Esophagus (tissue), 2 donors: ENCODE measurements at regions not wholly inside any gene's neighbourhood (a gene's known extent, or its start where the extent isn't known, plus 50 kb on each side); places are given as distances from the start of the nearest gene placed in this dataset.

Experiments used
- H3K27ac ChIP-seq, 2 donors: one replicate each; pipeline ENCODE4 v1.5.1; 2013; ENCODE audit warnings: low read depth in 2 of 2, mild to moderate bottlenecking in 2 of 2, inconsistent platforms in 1 of 2, low read length in 1 of 2, moderate library complexity in 1 of 2
- H3K27me3 ChIP-seq, 2 donors: one replicate each; pipeline ENCODE4 v1.6.1; 2013; ENCODE audit warnings: low read length in 2 of 2, control low read depth in 1 of 2, mild to moderate bottlenecking in 1 of 2; ENCODE audit not compliant: insufficient read depth in 2 of 2, control insufficient read depth in 1 of 2
- H3K36me3 ChIP-seq, 2 donors: one replicate each; pipeline ENCODE4 v1.6.1; 2013; ENCODE audit warnings: low read length in 1 of 2; ENCODE audit not compliant: control insufficient read depth in 2 of 2, insufficient read depth in 2 of 2
- H3K4me1 ChIP-seq, 2 donors: one replicate each; pipeline ENCODE4 v1.6.1; 2013; ENCODE audit warnings: low read length in 1 of 2; ENCODE audit not compliant: control insufficient read depth in 2 of 2, insufficient read depth in 2 of 2
- H3K4me3 ChIP-seq, 2 donors: one replicate each; pipeline ENCODE4 v1.5.1; 2013; ENCODE audit warnings: low read length in 2 of 2, mild to moderate bottlenecking in 2 of 2, low read depth in 1 of 2, moderate library complexity in 1 of 2
- H3K9me3 ChIP-seq, 2 donors: one replicate each; pipeline ENCODE4 v1.6.1; 2013; ENCODE audit warnings: mild to moderate bottlenecking in 2 of 2, low read depth in 1 of 2, low read length in 1 of 2, moderate library complexity in 1 of 2; ENCODE audit not compliant: control insufficient read depth in 2 of 2, insufficient read depth in 1 of 2
- WGBS, 2 donors: extraction: QIAGEN DNeasy Blood & Tissue Kit; methylation state at CpG; one replicate each; pipeline ENCODE4 v1.1.7; 2013; 5-methylcytosine and 5-hydroxymethylcytosine counted together
- donor health status: healthy with polysubstance abuse.
- donor health status: Bipolar disorder and iron deficiency.

DNA sequence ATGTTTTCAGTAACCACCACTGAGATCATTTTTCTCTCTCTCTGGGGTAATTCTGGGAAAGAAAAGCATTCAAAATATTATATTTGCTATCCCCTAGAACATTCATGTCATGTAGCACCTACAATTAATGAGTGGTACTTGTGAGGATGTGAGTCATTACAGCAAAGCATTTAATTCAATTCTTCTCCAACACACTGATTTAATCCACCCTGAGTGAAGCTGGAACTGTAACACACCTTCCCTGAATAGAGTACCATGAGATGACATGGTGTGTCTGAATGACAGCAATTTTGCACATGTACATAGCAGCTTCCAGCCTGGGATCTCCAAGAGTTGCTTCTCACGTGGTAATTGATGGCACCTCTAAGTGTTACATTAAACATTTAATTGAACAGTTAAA is 207.1 kb upstream of the SLC14A2 start:
- Histone ChIP-seq H3K27ac (no peak overlapping the region), H3K27me3 (no peaks in the 10 kb centered on the region), H3K4me3 (no peak overlapping the region), H3K9me3 (no peaks in the 10 kb centered on the region), H3K36me3 (no peaks in the 10 kb centered on the region), H3K4me1 (no peaks in the 10 kb centered on the region)
- WGBS, 2 donors: 67 to 70% methylated on average over 1 of the region's 1 CpG

DNA sequence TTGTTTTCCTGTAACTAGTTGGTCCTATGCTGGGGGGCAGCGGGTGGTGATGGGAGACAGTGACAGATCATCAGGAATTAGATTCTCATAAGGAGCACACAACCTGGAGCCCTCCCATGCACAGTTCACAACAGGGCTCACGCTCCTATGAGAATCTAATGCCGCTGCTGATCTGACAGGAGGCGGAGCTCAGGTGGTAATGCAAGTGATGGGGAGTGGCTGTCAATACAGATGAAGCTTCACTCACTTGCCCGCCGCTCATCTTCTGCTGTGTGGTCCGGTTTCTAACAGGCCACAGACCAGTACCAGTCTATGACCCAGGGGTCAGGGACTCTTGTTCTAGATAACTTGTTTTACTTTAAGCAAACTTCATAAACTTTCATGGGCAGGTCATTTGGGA is 205.3 kb upstream of the SLC14A2 start:
- no peak overlapping the region for H3K4me3 ChIP-seq
- H3K36me3 ChIP-seq: no peaks in the 10 kb centered on the region
- 96% methylated on average over 7 of the region's 7 CpGs for WGBS, 2 donors
- no peak overlapping the region for H3K27ac ChIP-seq
- no peaks in the 10 kb centered on the region for H3K4me1 ChIP-seq
- no peaks in the 10 kb centered on the region for H3K9me3 ChIP-seq
- no peaks in the 10 kb centered on the region for H3K27me3 ChIP-seq

DNA sequence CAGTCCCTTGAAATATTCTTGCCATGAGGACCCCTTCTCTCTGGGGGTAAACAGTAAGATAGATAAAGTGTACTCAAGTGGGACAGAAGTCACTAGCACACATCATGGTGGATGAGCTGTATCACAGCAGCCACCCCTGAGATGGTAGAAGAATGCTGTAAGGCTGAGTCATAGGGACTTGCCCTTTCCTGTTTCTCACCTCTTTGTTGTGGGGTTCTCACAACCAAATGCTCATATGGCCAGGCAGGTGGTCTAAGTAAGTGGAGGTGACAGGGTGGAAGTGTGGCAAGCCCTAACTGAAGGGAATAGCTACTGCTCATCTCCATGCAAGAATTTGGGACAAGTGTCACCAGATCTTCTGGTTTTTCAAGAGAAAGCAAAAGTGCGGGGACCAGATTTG is 202.7 kb upstream of the SLC14A2 start:
- Histone ChIP-seq H3K27ac (no peak overlapping the region), H3K27me3 (no peaks in the 10 kb centered on the region), H3K4me3 (no peak overlapping the region), H3K36me3 (no peaks in the 10 kb centered on the region), H3K4me1 (no peaks in the 10 kb centered on the region), H3K9me3 (no peaks in the 10 kb centered on the region)
- WGBS, 2 donors: 78 to 86% methylated on average over 1 of the region's 1 CpG

DNA sequence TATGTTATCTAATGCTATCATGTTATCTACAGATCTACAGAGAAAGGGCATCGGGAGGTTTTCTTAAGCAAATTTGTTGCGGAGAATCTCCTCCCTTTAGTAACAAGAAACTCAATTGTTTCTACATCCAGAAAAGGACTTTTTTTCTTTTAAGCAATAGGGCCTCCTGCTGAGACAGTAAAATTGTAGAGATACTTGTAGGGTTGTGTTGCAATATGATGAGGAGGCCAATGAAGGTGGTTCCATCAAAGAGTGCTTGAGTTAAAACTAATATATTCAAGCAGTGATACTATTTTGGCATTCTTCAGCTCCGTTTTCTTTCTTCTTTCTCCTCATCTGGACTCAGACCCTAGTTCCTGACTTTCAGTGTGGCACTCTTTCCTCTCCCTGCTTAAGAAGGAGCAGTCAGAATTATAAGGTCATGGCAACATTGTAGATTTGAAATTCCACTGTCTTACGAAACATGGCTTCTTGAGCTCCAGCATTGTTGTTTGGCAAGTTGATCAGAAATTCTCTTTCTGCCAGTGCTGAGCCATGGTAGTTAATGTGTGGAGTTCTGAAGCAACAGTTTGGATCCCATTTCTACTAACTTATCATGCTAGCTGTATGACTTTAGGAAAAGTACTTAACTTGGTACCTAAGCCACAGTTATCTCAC is 202.0 kb upstream of the SLC14A2 start:
- 79 to 83% methylated on average over 4 of the region's 4 CpGs for WGBS, 2 donors
- H3K36me3 ChIP-seq: no peaks in the 10 kb centered on the region
- H3K4me3 ChIP-seq: no peak overlapping the region
- H3K27me3 ChIP-seq: no peaks in the 10 kb centered on the region
- no peaks in the 10 kb centered on the region for H3K9me3 ChIP-seq
- no peak overlapping the region for H3K27ac ChIP-seq
- H3K4me1 ChIP-seq: no peaks in the 10 kb centered on the region

DNA sequence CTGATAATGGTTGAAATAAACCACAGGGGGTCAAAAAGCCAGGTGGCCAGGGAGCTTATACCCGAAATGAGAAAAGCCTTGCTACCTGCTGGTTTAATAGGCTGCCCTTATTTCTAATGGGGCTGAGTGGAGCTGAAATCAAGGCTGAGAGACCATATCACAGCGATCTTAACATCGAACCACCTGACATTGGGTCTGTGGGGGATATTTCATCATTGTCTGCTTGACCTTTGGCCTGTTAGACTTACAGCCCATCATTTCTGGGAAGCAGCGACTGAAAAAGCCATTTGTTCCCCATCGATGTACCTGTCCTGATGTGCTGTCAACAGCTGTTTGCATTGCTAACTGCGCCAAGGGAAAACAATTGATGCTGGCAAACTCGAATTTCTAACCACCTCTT is 199.7 kb upstream of the SLC14A2 start:
- 59 to 68% methylated on average over 7 of the region's 7 CpGs for WGBS, 2 donors
- Histone ChIP-seq H3K36me3 (no peaks in the 10 kb centered on the region), H3K4me1 (no peaks in the 10 kb centered on the region), H3K27me3 (no peaks in the 10 kb centered on the region), H3K9me3 (no peaks in the 10 kb centered on the region), H3K27ac (no peak overlapping the region), H3K4me3 (no peak overlapping the region)

DNA sequence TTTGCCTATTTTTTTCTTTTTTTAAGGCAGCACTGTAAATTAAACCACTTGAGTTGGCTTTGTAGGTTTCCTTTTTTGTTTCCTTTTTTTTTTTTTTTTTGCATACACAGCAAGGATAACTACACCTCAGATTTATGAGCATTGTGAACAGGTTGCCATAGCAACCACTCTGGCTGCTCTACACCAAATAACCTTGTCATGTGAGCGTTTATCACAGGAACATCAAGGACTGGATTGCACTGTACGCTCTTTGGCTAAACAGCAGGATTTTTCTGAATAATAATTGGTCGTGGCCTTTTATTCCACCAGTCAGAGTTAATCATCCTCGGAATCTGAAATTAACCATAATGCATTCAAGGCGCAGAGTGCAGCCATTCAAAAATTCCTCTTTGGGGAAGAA is 199.1 kb upstream of the SLC14A2 start:
- Histone ChIP-seq H3K4me3 (no peak overlapping the region), H3K4me1 (no peaks in the 10 kb centered on the region), H3K27ac (no peak overlapping the region), H3K9me3 (no peaks in the 10 kb centered on the region), H3K36me3 (no peaks in the 10 kb centered on the region), H3K27me3 (no peaks in the 10 kb centered on the region)
- WGBS, 2 donors: 43 to 53% methylated on average over 5 of the region's 5 CpGs

DNA sequence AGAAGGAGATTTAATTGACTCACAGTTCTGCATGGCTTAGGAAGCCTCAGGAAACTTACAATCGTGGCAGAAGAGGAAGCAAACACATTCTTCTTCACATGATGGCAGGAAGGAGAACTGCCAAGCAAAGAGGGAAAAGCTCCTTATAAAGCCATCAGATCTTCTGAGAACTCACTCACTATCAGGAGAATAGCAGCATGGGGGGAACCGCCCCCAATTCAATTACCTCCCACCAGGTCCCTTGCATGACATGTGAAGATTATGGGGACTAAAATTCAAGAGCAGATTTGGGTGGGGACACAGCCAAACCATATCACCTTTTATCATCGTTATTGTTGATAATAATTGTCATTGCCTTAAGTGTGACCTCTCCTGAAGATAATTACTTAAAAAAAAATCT is 197.9 kb upstream of the SLC14A2 start:
- Histone ChIP-seq H3K27me3 (no peaks in the 10 kb centered on the region), H3K36me3 (no peaks in the 10 kb centered on the region), H3K9me3 (no peaks in the 10 kb centered on the region), H3K4me1 (no peaks in the 10 kb centered on the region), H3K4me3 (no peak overlapping the region), H3K27ac (no peak overlapping the region)
- WGBS, 2 donors: 61 to 64% methylated on average over 3 of the region's 3 CpGs

DNA sequence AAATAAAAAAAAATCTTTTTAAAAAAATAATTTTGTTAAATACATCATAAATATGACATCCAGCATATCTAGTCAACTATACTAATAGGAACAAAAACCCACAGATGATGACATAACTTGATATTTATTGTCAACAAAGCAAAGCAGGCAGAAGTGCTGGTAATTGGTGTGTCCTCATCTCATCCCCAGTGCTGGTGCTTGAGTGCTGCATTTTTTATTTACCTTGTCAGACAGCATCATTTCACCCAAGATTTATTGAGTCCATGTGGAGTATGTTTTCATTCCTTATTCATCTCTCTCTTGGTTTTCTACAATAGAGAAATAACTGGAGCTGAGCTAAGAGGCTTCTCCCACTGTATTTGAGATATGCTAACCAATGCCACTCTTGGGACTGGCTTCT is 191.6 kb upstream of the SLC14A2 start:
- Histone ChIP-seq H3K36me3 (no peaks in the 10 kb centered on the region), H3K27me3 (no peaks in the 10 kb centered on the region), H3K9me3 (no peaks in the 10 kb centered on the region), H3K27ac (no peak overlapping the region), H3K4me1 (no peaks in the 10 kb centered on the region), H3K4me3 (no peak overlapping the region)

DNA sequence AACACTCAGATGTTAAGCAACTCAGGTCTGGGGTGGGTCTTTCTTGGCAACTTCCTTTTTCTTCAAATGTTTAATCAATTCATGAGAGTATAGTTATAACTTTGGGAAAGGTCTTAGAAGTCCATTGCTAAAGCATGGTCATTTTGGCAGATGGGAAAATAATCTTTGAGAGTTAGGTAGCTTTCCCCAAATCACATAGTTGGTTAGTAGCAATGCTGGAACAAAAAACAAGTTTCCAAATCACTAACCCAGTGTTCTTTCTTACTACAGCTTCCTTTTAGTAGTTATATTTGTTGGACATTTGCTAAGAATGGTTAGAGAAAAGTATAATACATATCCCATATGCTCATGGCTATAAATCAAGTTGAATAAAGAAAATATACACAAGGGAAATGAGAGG is 185.2 kb upstream of the SLC14A2 start:
- Histone ChIP-seq H3K36me3 (no peaks in the 10 kb centered on the region), H3K9me3 (no peaks in the 10 kb centered on the region), H3K4me3 (no peak overlapping the region), H3K27ac (no peak overlapping the region), H3K27me3 (no peaks in the 10 kb centered on the region), H3K4me1 (no peaks in the 10 kb centered on the region)

DNA sequence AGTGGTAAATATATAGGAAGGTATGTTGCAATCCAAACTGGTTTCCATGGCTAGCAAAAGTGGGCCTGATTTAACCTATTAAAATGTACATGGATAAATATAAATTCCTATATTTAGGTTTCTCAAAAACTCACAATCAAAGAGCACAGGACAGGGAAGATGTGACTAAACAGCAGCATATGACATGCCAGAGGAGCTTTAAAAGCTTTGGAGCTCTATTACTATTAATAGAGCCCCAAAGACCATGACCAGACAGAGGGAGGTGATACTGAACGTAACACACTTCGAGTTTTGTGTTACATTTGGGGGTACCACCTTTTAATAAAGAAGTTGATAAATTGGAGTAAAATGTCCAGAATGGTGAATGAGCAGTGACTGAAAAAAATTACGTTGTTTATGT is 179.5 kb upstream of the SLC14A2 start:
- Histone ChIP-seq H3K4me1 (no peaks in the 10 kb centered on the region), H3K4me3 (no peak overlapping the region)
- 77 to 78% methylated on average over 3 of the region's 3 CpGs for WGBS, 2 donors

More for the DNA sequence above, 179.5 kb upstream of the SLC14A2 start:
- no peaks in the 10 kb centered on the region for H3K9me3 ChIP-seq
- no peaks in the 10 kb centered on the region for H3K36me3 ChIP-seq
- no peaks in the 10 kb centered on the region for H3K27me3 ChIP-seq
- no peak overlapping the region for H3K27ac ChIP-seq
